Progenitor cell of endocrine pancreas (in vitro differentiated cells): ENCODE measurements at regions not wholly inside any gene's neighbourhood (a gene's known extent, or its start where the extent isn't known, plus 50 kb on each side); places are given as distances from the start of the nearest gene placed in this dataset.

Experiments
- DNase-seq: peaks from one replicate; pipeline ENCODE4 v3.0.0; 2021; ENCODE audit warnings: low spot score; ENCODE audit not compliant: unreplicated experiment
- H3K27ac Mint-ChIP-seq: 2 replicates; pipeline ENCODE4 v1.8.0; 2021; ENCODE audit warnings: mild to moderate bottlenecking, moderate library complexity, mixed read lengths
- H3K27me3 Mint-ChIP-seq: 2 replicates; pipeline ENCODE4 v1.8.0; 2021; ENCODE audit warnings: mixed read lengths
- H3K36me3 Mint-ChIP-seq: 2 replicates; pipeline ENCODE4 v1.8.0; 2022; ENCODE audit warnings: mixed read lengths; ENCODE audit not compliant: insufficient read depth
- H3K4me1 Mint-ChIP-seq: 2 replicates; pipeline ENCODE4 v1.8.0; 2021; ENCODE audit warnings: low read depth, mixed read lengths
- H3K4me3 Mint-ChIP-seq: 2 replicates; pipeline ENCODE4 v1.8.0; 2021; ENCODE audit warnings: low read depth, mild to moderate bottlenecking, moderate library complexity, mixed read lengths
- H3K9me3 Mint-ChIP-seq: 2 replicates; pipeline ENCODE4 v1.8.0; 2021; ENCODE audit warnings: low read depth, mixed read lengths
- TF ChIP-seq, protein P1 (sequence below): fragments of 200-600 bp; sonication (generic); IDR thresholded peaks from one replicate; pipeline ENCODE4 v1.5.0; 2021; ENCODE audit warnings: antibody characterized with exemption, mild to moderate bottlenecking; ENCODE audit not compliant: unreplicated experiment

- TF ChIP-seq, protein P1, sequence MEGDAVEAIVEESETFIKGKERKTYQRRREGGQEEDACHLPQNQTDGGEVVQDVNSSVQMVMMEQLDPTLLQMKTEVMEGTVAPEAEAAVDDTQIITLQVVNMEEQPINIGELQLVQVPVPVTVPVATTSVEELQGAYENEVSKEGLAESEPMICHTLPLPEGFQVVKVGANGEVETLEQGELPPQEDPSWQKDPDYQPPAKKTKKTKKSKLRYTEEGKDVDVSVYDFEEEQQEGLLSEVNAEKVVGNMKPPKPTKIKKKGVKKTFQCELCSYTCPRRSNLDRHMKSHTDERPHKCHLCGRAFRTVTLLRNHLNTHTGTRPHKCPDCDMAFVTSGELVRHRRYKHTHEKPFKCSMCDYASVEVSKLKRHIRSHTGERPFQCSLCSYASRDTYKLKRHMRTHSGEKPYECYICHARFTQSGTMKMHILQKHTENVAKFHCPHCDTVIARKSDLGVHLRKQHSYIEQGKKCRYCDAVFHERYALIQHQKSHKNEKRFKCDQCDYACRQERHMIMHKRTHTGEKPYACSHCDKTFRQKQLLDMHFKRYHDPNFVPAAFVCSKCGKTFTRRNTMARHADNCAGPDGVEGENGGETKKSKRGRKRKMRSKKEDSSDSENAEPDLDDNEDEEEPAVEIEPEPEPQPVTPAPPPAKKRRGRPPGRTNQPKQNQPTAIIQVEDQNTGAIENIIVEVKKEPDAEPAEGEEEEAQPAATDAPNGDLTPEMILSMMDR = peak; percentile 30
- H3K27me3 Mint-ChIP-seq = peaks cover 28% of the 10 kb centered on the region
- no peak overlapping the region for H3K27ac Mint-ChIP-seq
- H3K4me3 Mint-ChIP-seq = no peak overlapping the region
- H3K9me3 Mint-ChIP-seq = no peaks in the 10 kb centered on the region
- no peaks in the 10 kb centered on the region for H3K36me3 Mint-ChIP-seq
- DNase-seq = no peak
- peaks cover 5% of the 10 kb centered on the region for H3K4me1 Mint-ChIP-seq
These were observed 130.7 kb downstream of the ADRA2A start for GRCh38 chr10:111207500-111207899.

DNA sequence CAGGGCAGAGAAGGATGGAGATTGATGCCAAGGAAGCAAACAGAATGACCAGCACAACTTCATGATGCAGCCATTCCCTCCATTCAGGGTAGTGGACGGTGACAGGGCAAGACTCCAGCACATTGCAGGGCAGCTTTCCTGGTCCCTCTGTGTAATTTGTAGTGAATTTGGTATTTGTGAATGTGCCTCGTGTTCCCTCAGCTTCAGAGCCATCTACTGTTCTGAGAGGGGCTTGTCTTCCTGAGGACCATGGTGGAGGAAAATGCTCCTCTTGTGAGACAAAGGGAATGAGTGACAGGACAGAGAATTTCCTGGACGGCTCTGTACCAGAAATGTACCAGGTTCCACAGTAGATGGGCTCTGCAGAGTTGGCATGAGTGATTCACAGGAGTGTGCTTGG lies 132.1 kb downstream of the ADRA2A start:
- TF ChIP-seq, protein P1 = no peak
- no peak for DNase-seq
- Mint-ChIP-seq H3K27me3 (peaks cover 24% of the 10 kb centered on the region), H3K4me1 (peaks cover 5% of the 10 kb centered on the region), H3K4me3 (no peak overlapping the region), H3K27ac (no peak overlapping the region), H3K36me3 (no peaks in the 10 kb centered on the region), H3K9me3 (no peaks in the 10 kb centered on the region)

- Mint-ChIP-seq H3K4me1 (peaks cover 5% of the 10 kb centered on the region), H3K36me3 (no peaks in the 10 kb centered on the region), H3K9me3 (no peaks in the 10 kb centered on the region), H3K4me3 (no peak overlapping the region), H3K27me3 (peaks cover 24% of the 10 kb centered on the region), H3K27ac (no peak overlapping the region)
- DNase-seq = no peak
- TF ChIP-seq, protein P1 = no peak
These were observed 132.9 kb downstream of the ADRA2A start for GRCh38 chr10:111209692-111210091.

DNA sequence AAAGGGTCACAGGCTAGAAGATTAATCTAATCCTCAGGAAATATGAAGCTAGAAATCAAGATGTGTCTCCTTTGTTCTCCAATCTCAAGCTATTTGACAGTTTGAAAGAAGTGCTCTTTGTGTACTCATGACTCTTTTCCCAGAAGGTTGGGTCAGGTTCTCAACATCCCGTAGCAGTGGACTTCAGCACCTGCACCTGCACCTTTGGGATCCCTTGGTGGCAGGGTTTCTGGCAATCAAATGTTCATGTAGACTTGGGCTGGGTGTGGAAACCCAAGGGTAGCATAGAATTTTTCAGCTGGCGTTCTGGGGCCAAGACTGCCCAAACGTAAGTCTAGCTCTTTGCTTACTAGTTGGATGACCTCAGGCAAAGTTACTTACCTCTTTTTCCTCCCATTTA lies 134.4 kb downstream of the ADRA2A start:
- Mint-ChIP-seq H3K27me3 (peaks cover 15% of the 10 kb centered on the region), H3K27ac (no peak overlapping the region), H3K9me3 (peaks cover 3% of the 10 kb centered on the region), H3K36me3 (no peaks in the 10 kb centered on the region), H3K4me3 (no peak overlapping the region), H3K4me1 (peaks cover 8% of the 10 kb centered on the region)
- TF ChIP-seq, protein P1 = no peak
- no peak for DNase-seq

DNA sequence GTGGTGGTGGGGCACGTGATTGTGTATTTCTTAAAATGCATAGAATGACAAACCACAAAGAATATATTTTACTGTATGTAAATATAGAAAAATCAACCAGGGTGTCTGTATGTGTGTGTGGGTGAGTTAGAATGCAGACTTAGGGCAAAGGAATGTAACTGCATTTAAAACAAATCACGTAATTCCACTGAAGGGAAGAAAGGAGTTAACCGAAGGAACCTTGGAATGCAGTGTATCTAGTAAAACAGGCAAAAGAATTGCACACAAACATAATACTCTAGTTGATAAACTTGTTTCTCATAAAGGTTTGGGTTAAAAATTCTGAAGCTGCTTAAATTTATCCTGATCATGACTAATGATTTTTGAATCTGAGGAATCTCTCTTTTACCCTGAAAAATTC lies 134.9 kb downstream of the ADRA2A start:
- no peaks in the 10 kb centered on the region for H3K36me3 Mint-ChIP-seq
- no peak overlapping the region for H3K4me3 Mint-ChIP-seq
- H3K27me3 Mint-ChIP-seq = peaks cover 15% of the 10 kb centered on the region
- DNase-seq = no peak
- TF ChIP-seq, protein P1 = no peak
- H3K9me3 Mint-ChIP-seq = peaks cover 3% of the 10 kb centered on the region
- H3K4me1 Mint-ChIP-seq = peaks cover 9% of the 10 kb centered on the region
- H3K27ac Mint-ChIP-seq = no peak overlapping the region
